HepG2 (cell line): ENCODE measurements at regions not wholly inside any gene's neighbourhood (a gene's known extent, or its start where the extent isn't known, plus 50 kb on each side); places are given as distances from the start of the nearest gene placed in this dataset.

Source experiments
- ATAC-seq: fragments of 200-7000 bp; cut with Tn5 transposase; 3 replicates; pipeline ENCODE4 v1.9.1; 2020; ENCODE audit warnings: mild to moderate bottlenecking, moderate library complexity
- BruUV-seq: library from RNA; stranded (reverse); fragments of 400-500 nt; replicated peaks from 2 replicates; lab custom pipeline; 2021; lab: Mats Ljungman, UMichigan
- CTCF ChIA-PET: fragments of 300-600 bp; formaldehyde crosslinking; extraction: SDS; loops from one replicate; lab custom pipeline; 2021; ENCODE audit warnings: low total read pairs, inconsistent platforms, low intra/inter-chr PET ratio; lab: Yijun Ruan, JAX
- POLR2A ChIA-PET: fragments of 350-600 bp; sonication (Branson Sonifier 250); formaldehyde crosslinking; loops from one replicate; lab custom pipeline; 2020; ENCODE audit warnings: antibody characterized with exemption, inconsistent platforms; lab: Yijun Ruan, JAX
- DNase-seq: peaks from one replicate; pipeline ENCODE4 v3.0.0-alpha.2; 2015; ENCODE audit warnings: low spot score
- FAIRE-seq: peaks from 3 replicates; lab custom pipeline; 2011; peaks lifted over from hg19 to GRCh38; lab: Jason Lieb, UNC
- H2AFZ ChIP-seq: one replicate; pipeline ENCODE4 v1.6.1; 2011; ENCODE audit warnings: low read length, inconsistent platforms
- H3K27ac ChIP-seq: fragments of 300-600 bp; 3 replicates; pipeline ENCODE4 v1.8.0; 2011; ENCODE audit warnings: mixed run types, mild to moderate bottlenecking, mixed read lengths, low read length, inconsistent platforms; ENCODE audit not compliant: insufficient read depth; ENCODE audit errors: extremely low read length
- H3K27me3 ChIP-seq, 2 experiments: fragments of 200-600 bp in 1 of 2; 2 replicates in 1 of 2; 3 replicates in 1 of 2; pipeline versions ENCODE4 v1.6.0 to v1.8.0; 2011; ENCODE audit warnings: low read length in 2 of 2, mild to moderate bottlenecking in 2 of 2, moderate library complexity in 2 of 2, inconsistent platforms in 1 of 2; ENCODE audit not compliant: insufficient read depth in 2 of 2, control insufficient read depth in 1 of 2
- H3K36me3 ChIP-seq, 2 experiments: fragments of 200-600 bp in 1 of 2; replicated peaks in 1 of 2; 2 replicates in 1 of 2; 3 replicates in 1 of 2; pipeline versions ENCODE4 v1.5.1 to v1.8.0; 2011; ENCODE audit warnings: low read length in 2 of 2, inconsistent platforms in 1 of 2; ENCODE audit not compliant: insufficient read depth in 2 of 2, control insufficient read depth in 1 of 2
- H3K4me1 ChIP-seq: 2 replicates; pipeline ENCODE4 v1.5.1; 2012; ENCODE audit warnings: low read length, inconsistent platforms; ENCODE audit not compliant: insufficient read depth
- H3K4me2 ChIP-seq: 2 replicates; pipeline ENCODE4 v1.6.0; 2011; ENCODE audit warnings: low read depth, low read length, inconsistent platforms
- H3K4me3 ChIP-seq, 3 experiments: fragments of 200-600 bp in 1 of 3; sonication (generic), shearing (Covaris generic) in 1 of 3; replicated peaks in 1 of 3; 2 replicates each; pipeline ENCODE4 v1.5.1; 2011 to 2016; ENCODE audit warnings: low read length in 3 of 3, inconsistent platforms in 2 of 3, low read depth in 2 of 3, mild to moderate bottlenecking in 2 of 3, control low read depth in 1 of 3, mixed read lengths in 1 of 3; ENCODE audit not compliant: insufficient read depth in 1 of 3
- H3K79me2 ChIP-seq: one replicate; pipeline ENCODE4 v1.6.1; 2011; ENCODE audit warnings: low read length, inconsistent platforms; ENCODE audit not compliant: insufficient read depth
- H3K9ac ChIP-seq: 2 replicates; pipeline ENCODE4 v1.6.0; 2011; ENCODE audit warnings: mild to moderate bottlenecking, low read depth, low read length, inconsistent platforms; ENCODE audit not compliant: insufficient read depth
- H3K9me3 ChIP-seq: 2 replicates; pipeline ENCODE4 v1.5.1; 2012; ENCODE audit warnings: mild to moderate bottlenecking, low read length
- H4K20me1 ChIP-seq: 2 replicates; pipeline ENCODE4 v1.6.0; 2011; ENCODE audit warnings: inconsistent platforms, mild to moderate bottlenecking, low read length, moderate library complexity; ENCODE audit not compliant: insufficient read depth
- CBX2 ChIP-seq, 2 experiments: fragments of 200-600 bp in 1 of 2; sonication (generic); formaldehyde crosslinking in 1 of 2; IDR thresholded peaks; 2 replicates each; pipeline versions ENCODE4 v1.7.0 to v1.8.1; 2018 to 2022; ENCODE audit warnings: low read depth in 2 of 2, low read length in 1 of 2, mild to moderate bottlenecking in 1 of 2, missing genetic modification reagents in 1 of 2
- CREB1 ChIP-seq, 2 experiments: fragments of 450-650 bp in 1 of 2; IDR thresholded peaks; 2 replicates each; pipeline ENCODE4 v1.6.1; 2016 to 2017; ENCODE audit warnings: control low read depth in 1 of 2, mild to moderate bottlenecking in 1 of 2, missing compliant biosample characterization in 1 of 2, missing genetic modification characterization in 1 of 2
- CTCF ChIP-seq: sonication (generic); formaldehyde crosslinking; IDR thresholded peaks from 2 replicates; pipeline ENCODE4 v1.5.0; 2020; ENCODE audit warnings: mild to moderate bottlenecking, missing genetic modification reagents, moderate library complexity
- HHEX ChIP-seq: IDR thresholded peaks from 2 replicates; pipeline ENCODE4 v1.6.1; 2016; ENCODE audit warnings: control low read depth
- HOXA7 ChIP-seq: sonication (generic); formaldehyde crosslinking; IDR thresholded peaks from 2 replicates; pipeline ENCODE4 v1.8.1; 2022; ENCODE audit warnings: mild to moderate bottlenecking, missing genetic modification reagents, moderate library complexity
- NFE2 ChIP-seq: sonication (generic); formaldehyde crosslinking; IDR thresholded peaks from 2 replicates; pipeline ENCODE4 v1.4.0; 2020; ENCODE audit warnings: missing genetic modification reagents
- U2AF1 ChIP-seq: fragments of 200-400 bp; formaldehyde crosslinking; optimal IDR thresholded peaks from 2 replicates; pipeline ENCODE3; 2017; ENCODE audit warnings: mild to moderate bottlenecking, low read depth, low read length
- WIZ ChIP-seq: sonication (generic); formaldehyde crosslinking; IDR thresholded peaks from 2 replicates; pipeline ENCODE4 v1.5.1; 2020; ENCODE audit warnings: mild to moderate bottlenecking, missing genetic modification reagents
- YY1 ChIP-seq: IDR thresholded peaks from 2 replicates; pipeline ENCODE4 v1.6.1; 2011; ENCODE audit warnings: low read length, low read depth, moderate library complexity, mild to moderate bottlenecking; ENCODE audit not compliant: insufficient read depth, insufficient replicate concordance
- ZNF235 ChIP-seq: sonication (generic); formaldehyde crosslinking; IDR thresholded peaks from 2 replicates; pipeline ENCODE4 v1.8.1; 2023; ENCODE audit warnings: mild to moderate bottlenecking, missing genetic modification reagents, borderline replicate concordance
- ZNF773 ChIP-seq: sonication (generic); formaldehyde crosslinking; IDR thresholded peaks from 2 replicates; pipeline ENCODE4 v1.4.0; 2020; ENCODE audit warnings: missing genetic modification reagents, borderline replicate concordance
- ZNF782 ChIP-seq: sonication (generic); formaldehyde crosslinking; IDR thresholded peaks from 2 replicates; pipeline ENCODE4 v1.4.0; 2020; ENCODE audit warnings: missing genetic modification reagents, mild to moderate bottlenecking, borderline replicate concordance
- whole genome bisulfite sequencing: methylation state at CpG from one replicate; pipeline ENCODE4 v1.1.6; 2017; ENCODE audit warnings: low lambda C conversion rate; 5-methylcytosine and 5-hydroxymethylcytosine counted together
- in situ Hi-C: cut with HindIII; loops from 2 replicates; pipeline ENCODE4 v1.10.0; 2017; ENCODE audit warnings: low pct_unique_long_range_greater_than_20kb; ENCODE audit not compliant: extremely low pct_ligation_motif_present
- intact Hi-C: fragments of 100-400 bp; cut with micrococcal nuclease; formaldehyde crosslinking; loops from one replicate; pipeline ENCODE4 v1.10.0; 2022; ENCODE audit not compliant: unreplicated experiment

- in situ Hi-C loops = no loop called here
- H4K20me1 ChIP-seq = no peaks in the 10 kb centered on the region
- 30% methylated on average over 2 of the region's 5 CpGs for WGBS
- no peaks in the 10 kb centered on the region for H3K79me2 ChIP-seq
- no peaks in the 10 kb centered on the region for H3K27me3 ChIP-seq
- no peak overlapping the region for H3K4me2 ChIP-seq
- H3K9ac ChIP-seq = no peak overlapping the region
- TF ChIP-seq YY1 = no peak
- no peak for TF ChIP-seq ZNF235
- no peak for TF ChIP-seq CBX2 (IDR thresholded peaks at IDR 0.05; ENCODE audit: low read depth, low read length)
- no peak for TF ChIP-seq CBX2 (CRISPR knock-in tag; IDR thresholded peaks at IDR 0.05; ENCODE audit: low read depth)
- no peak for TF ChIP-seq ZNF773 (CRISPR knock-in tag)
- no peak for TF ChIP-seq HOXA7 (CRISPR knock-in tag)
- no peak for TF ChIP-seq WIZ (CRISPR knock-in tag)
- no peak for TF ChIP-seq CTCF (CRISPR knock-in tag)
- TF ChIP-seq, all 625 proteins: peak for 0
- ChIA-PET CTCF (no interaction called here), POLR2A (no interaction called here)
- intact Hi-C loops = no loop called here
- ATAC-seq (no peak), DNase-seq (no peak), FAIRE-seq (no peak)
- Histone ChIP-seq H3K27ac (no peak overlapping the region), H3K4me1 (no peaks in the 10 kb centered on the region), H3K36me3 (no peaks in the 10 kb centered on the region), H3K9me3 (no peaks in the 10 kb centered on the region), H3K4me3 (no peak overlapping the region), H2AFZ (no peak overlapping the region)
- no TSS peak for BruUV-seq
These were observed 144.6 kb downstream of the SOX3 start for GRCh38 chrX:140360284-140360683.

- Histone ChIP-seq H3K9ac (no peak overlapping the region), H4K20me1 (no peaks in the 10 kb centered on the region), H3K9me3 (no peaks in the 10 kb centered on the region), H3K79me2 (no peaks in the 10 kb centered on the region), H3K27ac (no peak overlapping the region), H3K4me2 (no peak overlapping the region), H3K36me3 (no peaks in the 10 kb centered on the region), H3K4me3 (no peak overlapping the region), H3K4me1 (no peaks in the 10 kb centered on the region), H2AFZ (no peak overlapping the region), H3K27me3 (no peaks in the 10 kb centered on the region)
- in situ Hi-C loops = no loop called here
- TF ChIP-seq ZNF782 (CRISPR knock-in tag) = no peak
- TF ChIP-seq NFE2 (CRISPR knock-in tag) = no peak
- TF ChIP-seq U2AF1 = no peak
- TF ChIP-seq HHEX (CRISPR knock-in tag) = no peak
- no peak for TF ChIP-seq CREB1 (IDR thresholded peaks at IDR 0.05)
- TF ChIP-seq CREB1 (CRISPR knock-in tag; IDR thresholded peaks at IDR 0.05) = no peak
- 0% methylated on average over 2 of the region's 9 CpGs for WGBS
- ChIA-PET POLR2A (no interaction called here), CTCF (no interaction called here)
- ATAC-seq (no peak), FAIRE-seq (no peak), DNase-seq (no peak)
- no TSS peak for BruUV-seq
- intact Hi-C loops = no loop called here
These were observed 148.9 kb downstream of the SOX3 start for GRCh38 chrX:140355922-140356321.
